ENCODE measurements at regions not wholly inside any gene's neighbourhood (a gene's known extent, or its start where the extent isn't known, plus 50 kb on each side); places are given as distances from the start of the nearest gene placed in this dataset.

GRCh38 chr4:137370679-137371078, 161.6 kb downstream of the PCDH18 start:
- no peak for TF ChIP-seq CTCF (IDR thresholded peaks at IDR 0.05)
- no peak for TF ChIP-seq POLR2AphosphoS5 (IDR thresholded peaks at IDR 0.05)
- TF ChIP-seq POLR2A (IDR thresholded peaks at IDR 0.05): no peak
- no peak for TF ChIP-seq EP300 (IDR thresholded peaks at IDR 0.05)

Data from stomach (tissue), 4 donors.